DOHH2 (cell line): ENCODE measurements at regions not wholly inside any gene's neighbourhood (a gene's known extent, or its start where the extent isn't known, plus 50 kb on each side); places are given as distances from the start of the nearest gene placed in this dataset.

ENCODE experiments used
- H3F3A ChIP-seq: fragments of 200-600 bp; sonication (generic), shearing (Covaris generic); 2 replicates; pipeline ENCODE4 v1.6.0; 2016; ENCODE audit warnings: antibody characterized with exemption, mild to moderate bottlenecking; ENCODE audit not compliant: control insufficient read depth, insufficient read depth
- H3K27ac ChIP-seq: fragments of 200-600 bp; sonication (generic); 2 replicates; pipeline ENCODE4 v1.5.1; 2014; ENCODE audit warnings: low read depth, mild to moderate bottlenecking, low read length, moderate library complexity
- H3K27me3 ChIP-seq: fragments of 200-600 bp; sonication (generic); 2 replicates; pipeline ENCODE4 v1.6.1; 2014; ENCODE audit warnings: mild to moderate bottlenecking, low read length, mixed read lengths; ENCODE audit not compliant: control insufficient read depth
- H3K36me3 ChIP-seq: fragments of 200-600 bp; sonication (generic); 2 replicates; pipeline ENCODE4 v1.6.1; 2014; ENCODE audit warnings: mild to moderate bottlenecking, low read length, moderate library complexity, mixed read lengths; ENCODE audit not compliant: control insufficient read depth
- H3K4me1 ChIP-seq: fragments of 200-600 bp; sonication (generic); 2 replicates; pipeline ENCODE4 v1.6.1; 2014; ENCODE audit warnings: mild to moderate bottlenecking, low read length, mixed read lengths; ENCODE audit not compliant: control insufficient read depth
- H3K4me2 ChIP-seq: fragments of 200-600 bp; sonication (generic); 2 replicates; pipeline ENCODE4 v1.6.0; 2014; ENCODE audit warnings: mild to moderate bottlenecking, low read length, moderate library complexity
- H3K4me3 ChIP-seq: fragments of 200-600 bp; sonication (generic); 2 replicates; pipeline ENCODE4 v1.5.1; 2014; ENCODE audit warnings: mild to moderate bottlenecking, low read length, mixed read lengths
- H3K79me2 ChIP-seq: fragments of 200-600 bp; sonication (generic); 2 replicates; pipeline ENCODE4 v1.6.1; 2014; ENCODE audit warnings: mild to moderate bottlenecking, low read length, mixed read lengths; ENCODE audit not compliant: control insufficient read depth
- H3K9me2 ChIP-seq: fragments of 200-600 bp; sonication (generic); replicated peaks from 2 replicates; pipeline ENCODE4 v1.6.1; 2014; ENCODE audit warnings: mild to moderate bottlenecking, low read length, mixed read lengths; ENCODE audit not compliant: control insufficient read depth
- H3K9me3 ChIP-seq: fragments of 200-600 bp; sonication (generic); 2 replicates; pipeline ENCODE4 v1.6.1; 2014; ENCODE audit warnings: antibody characterized with exemption, low read length, mixed read lengths; ENCODE audit not compliant: control insufficient read depth, insufficient read depth
- H4K20me1 ChIP-seq: fragments of 200-600 bp; sonication (generic); 2 replicates; pipeline ENCODE4 v1.6.0; 2014; ENCODE audit warnings: low read depth, mild to moderate bottlenecking, antibody characterized with exemption, low read length, moderate library complexity; ENCODE audit not compliant: control insufficient read depth, insufficient read depth
- CTCF ChIP-seq: fragments of 200-600 bp; sonication (generic); IDR thresholded peaks from one replicate; pipeline ENCODE4 v1.5.1; 2014; ENCODE audit warnings: antibody characterized with exemption, mild to moderate bottlenecking, low read depth, low read length; ENCODE audit not compliant: poor library complexity, severe bottlenecking
- EZH2phosphoT487 ChIP-seq: fragments of 200-600 bp; sonication (generic); IDR thresholded peaks from 2 replicates; pipeline ENCODE4 v1.6.1; 2017; ENCODE audit warnings: borderline replicate concordance, mild to moderate bottlenecking, antibody characterized with exemption, low read length, moderate library complexity, mixed read lengths

- Histone ChIP-seq H3F3A (no peaks in the 10 kb centered on the region), H3K4me1 (no peaks in the 10 kb centered on the region), H3K36me3 (no peaks in the 10 kb centered on the region), H3K27me3 (no peaks in the 10 kb centered on the region), H3K9me3 (no peaks in the 10 kb centered on the region), H3K9me2 (no peaks in the 10 kb centered on the region), H3K4me3 (no peak overlapping the region), H3K4me2 (no peak overlapping the region), H3K79me2 (no peaks in the 10 kb centered on the region), H3K27ac (no peak overlapping the region), H4K20me1 (no peaks in the 10 kb centered on the region)
- TF ChIP-seq EZH2phosphoT487 (no peak), CTCF (no peak)
Observed at GRCh38 chr4:24228692-24229091, 338.8 kb upstream of the PPARGC1A start.

- H3K79me2 ChIP-seq, result no peaks in the 10 kb centered on the region
- H3K27ac ChIP-seq, result no peak overlapping the region
- H3K4me1 ChIP-seq, result no peaks in the 10 kb centered on the region
- no peaks in the 10 kb centered on the region for H3K36me3 ChIP-seq
- no peaks in the 10 kb centered on the region for H4K20me1 ChIP-seq
- no peak overlapping the region for H3K4me3 ChIP-seq
- no peaks in the 10 kb centered on the region for H3K27me3 ChIP-seq
- no peaks in the 10 kb centered on the region for H3K9me3 ChIP-seq
- no peak overlapping the region for H3K4me2 ChIP-seq
- H3F3A ChIP-seq, result no peaks in the 10 kb centered on the region
- H3K9me2 ChIP-seq, result no peaks in the 10 kb centered on the region
- no peak for TF ChIP-seq CTCF
- no peak for TF ChIP-seq EZH2phosphoT487
Observed at GRCh38 chr4:24226667-24227066, 336.8 kb upstream of the PPARGC1A start.

DNA sequence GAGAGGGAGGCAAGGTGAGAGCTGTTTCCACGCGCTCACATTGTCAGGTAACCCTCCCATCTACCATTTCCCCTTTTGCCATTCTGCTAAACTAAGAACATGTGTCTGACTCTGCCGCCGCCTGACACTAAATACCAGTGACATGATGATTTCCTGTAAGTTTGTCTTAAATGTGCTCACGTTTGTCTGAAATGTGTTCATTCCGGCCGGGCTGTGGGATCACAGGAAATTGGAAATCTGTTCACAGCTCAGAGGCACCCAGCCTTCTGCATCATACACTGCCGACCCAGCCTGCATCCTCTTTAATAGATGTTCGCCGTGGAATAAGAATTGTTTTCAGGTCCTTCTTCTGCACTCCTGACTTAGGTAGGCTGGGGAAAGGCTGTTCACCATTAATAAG lies 336.2 kb upstream of the PPARGC1A start:
- no peaks in the 10 kb centered on the region for H3K27me3 ChIP-seq
- H3K4me3 ChIP-seq, result no peak overlapping the region
- no peaks in the 10 kb centered on the region for H3F3A ChIP-seq
- H3K36me3 ChIP-seq, result no peaks in the 10 kb centered on the region
- no peaks in the 10 kb centered on the region for H3K9me3 ChIP-seq
- H3K9me2 ChIP-seq, result no peaks in the 10 kb centered on the region
- H4K20me1 ChIP-seq, result no peaks in the 10 kb centered on the region
- no peaks in the 10 kb centered on the region for H3K79me2 ChIP-seq
- no peak overlapping the region for H3K4me2 ChIP-seq
- TF ChIP-seq EZH2phosphoT487 (no peak), CTCF (no peak)
- no peak overlapping the region for H3K27ac ChIP-seq
- H3K4me1 ChIP-seq, result no peaks in the 10 kb centered on the region

GRCh38 chr4:24224446-24224845 lies 334.6 kb upstream of the PPARGC1A start:
- H3K4me2 ChIP-seq, result no peak overlapping the region
- no peaks in the 10 kb centered on the region for H3K9me3 ChIP-seq
- H3K36me3 ChIP-seq, result no peaks in the 10 kb centered on the region
- no peaks in the 10 kb centered on the region for H3F3A ChIP-seq
- H3K4me3 ChIP-seq, result no peak overlapping the region
- no peak for TF ChIP-seq CTCF
- no peak for TF ChIP-seq EZH2phosphoT487
- H3K4me1 ChIP-seq, result no peaks in the 10 kb centered on the region
- no peaks in the 10 kb centered on the region for H3K79me2 ChIP-seq
- H3K27me3 ChIP-seq, result no peaks in the 10 kb centered on the region
- no peak overlapping the region for H3K27ac ChIP-seq
- H3K9me2 ChIP-seq, result no peaks in the 10 kb centered on the region
- H4K20me1 ChIP-seq, result no peaks in the 10 kb centered on the region
